ENCODE measurements at regions not wholly inside any gene's neighbourhood (a gene's known extent, or its start where the extent isn't known, plus 50 kb on each side); places are given as distances from the start of the nearest gene placed in this dataset.

DNA sequence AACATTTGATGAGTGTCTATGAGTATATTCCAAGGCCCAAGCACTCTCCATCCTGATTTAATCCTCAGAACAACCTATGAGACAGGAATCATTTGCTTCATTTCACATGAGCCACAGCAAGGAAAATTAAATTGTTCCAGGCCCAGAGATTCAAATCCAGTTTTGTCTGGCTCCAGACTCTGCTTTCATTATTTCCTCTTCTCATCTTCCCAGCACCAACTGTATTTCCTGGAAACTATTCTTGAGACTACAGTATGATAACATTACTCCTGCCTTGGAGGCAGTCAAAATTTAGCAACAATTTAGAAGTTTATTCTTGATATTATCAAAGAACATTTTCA, 194.5 kb downstream of the ZNF608 start:
- no peak overlapping the region for H3K4me3 ChIP-seq
- H3K27me3 ChIP-seq: no peaks in the 10 kb centered on the region
- no peak overlapping the region for H3K27ac ChIP-seq
- no peak for TF ChIP-seq CTCF (IDR thresholded peaks at IDR 0.05)
- TF ChIP-seq POLR2A (IDR thresholded peaks at IDR 0.05): no peak
- intact Hi-C loops (cut with DNase I; ENCODE audit: low total_unique reads): no loop called here
- no peak for DNase-seq
- no peaks in the 10 kb centered on the region for H3K36me3 ChIP-seq
- no peaks in the 10 kb centered on the region for H3K4me1 ChIP-seq
- no peaks in the 10 kb centered on the region for H3K9me3 ChIP-seq

DNA sequence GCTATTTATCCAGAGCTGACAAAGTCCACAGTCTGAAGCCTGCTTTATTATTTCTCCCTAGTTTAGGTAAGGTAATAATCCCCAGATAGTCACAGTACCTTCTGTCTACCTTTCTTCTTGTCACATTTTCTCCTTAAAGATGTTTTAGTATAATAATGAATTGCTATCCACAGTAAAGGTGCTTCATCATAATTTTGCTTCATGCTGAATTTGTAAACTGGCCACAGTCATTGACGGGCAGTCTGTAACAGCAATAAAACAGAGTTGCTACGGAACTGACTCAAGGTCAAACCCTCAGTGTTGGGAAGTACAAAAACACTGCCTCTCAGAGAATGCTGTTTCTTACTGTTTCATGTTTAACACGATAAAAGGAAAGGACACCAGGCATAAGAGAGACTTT, 195.7 kb downstream of the ZNF608 start:
- Histone ChIP-seq H3K4me1 (no peaks in the 10 kb centered on the region), H3K4me3 (no peak overlapping the region), H3K36me3 (no peaks in the 10 kb centered on the region), H3K27me3 (no peaks in the 10 kb centered on the region), H3K27ac (no peak overlapping the region), H3K9me3 (no peaks in the 10 kb centered on the region)
- DNase-seq: no peak
- intact Hi-C loops (cut with DNase I; ENCODE audit: low total_unique reads): no loop called here
- TF ChIP-seq CTCF (IDR thresholded peaks at IDR 0.05): no peak
- no peak for TF ChIP-seq POLR2A (IDR thresholded peaks at IDR 0.05)

- DNase-seq: no peak
- intact Hi-C loops (cut with DNase I; ENCODE audit: low total_unique reads): no loop called here
- no peak for TF ChIP-seq POLR2A (IDR thresholded peaks at IDR 0.05)
- TF ChIP-seq CTCF (IDR thresholded peaks at IDR 0.05): no peak
- no peak overlapping the region for H3K27ac ChIP-seq
- H3K36me3 ChIP-seq: no peaks in the 10 kb centered on the region
- H3K4me1 ChIP-seq: no peaks in the 10 kb centered on the region
- no peaks in the 10 kb centered on the region for H3K9me3 ChIP-seq
- no peaks in the 10 kb centered on the region for H3K27me3 ChIP-seq
- H3K4me3 ChIP-seq: no peak overlapping the region
These were observed 196.5 kb downstream of the ZNF608 start for GRCh38 chr5:124549891-124550436.

DNA sequence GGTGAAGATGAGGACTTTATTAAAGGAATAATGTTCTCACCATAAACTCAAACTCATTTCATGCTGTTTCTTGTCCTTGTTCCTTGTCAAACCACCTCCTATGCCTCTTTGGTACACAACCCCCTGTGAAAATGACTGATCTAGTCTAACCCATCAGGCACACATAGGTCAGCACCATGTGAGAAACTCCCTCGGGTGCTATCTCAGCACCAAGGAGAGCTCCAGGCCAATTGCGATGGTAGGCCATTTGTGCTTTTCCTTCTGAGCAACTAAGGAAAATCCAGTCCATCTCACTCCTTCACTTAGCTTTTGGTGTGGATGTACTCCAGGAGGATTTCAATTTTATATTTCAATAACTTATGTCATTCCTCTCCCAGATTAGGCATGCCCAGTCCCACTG, 199.8 kb downstream of the ZNF608 start:
- no peaks in the 10 kb centered on the region for H3K27me3 ChIP-seq
- H3K27ac ChIP-seq: no peak overlapping the region
- DNase-seq: no peak
- no peaks in the 10 kb centered on the region for H3K36me3 ChIP-seq
- TF ChIP-seq POLR2A (IDR thresholded peaks at IDR 0.05): no peak
- TF ChIP-seq CTCF (IDR thresholded peaks at IDR 0.05): no peak
- no peak overlapping the region for H3K4me3 ChIP-seq
- intact Hi-C loops (cut with DNase I; ENCODE audit: low total_unique reads): no loop called here
- no peaks in the 10 kb centered on the region for H3K4me1 ChIP-seq
- H3K9me3 ChIP-seq: no peaks in the 10 kb centered on the region

GRCh38 chr5:124544366-124545055, 201.9 kb downstream of the ZNF608 start:
- intact Hi-C loops (cut with DNase I; ENCODE audit: low total_unique reads): no loop called here
- DNase-seq: no peak

More at GRCh38 chr5:124544366-124545055, 201.9 kb downstream of the ZNF608 start:
- Histone ChIP-seq H3K9me3 (no peaks in the 10 kb centered on the region), H3K27me3 (no peaks in the 10 kb centered on the region), H3K36me3 (no peaks in the 10 kb centered on the region), H3K27ac (no peak overlapping the region), H3K4me3 (no peak overlapping the region), H3K4me1 (no peaks in the 10 kb centered on the region)
- TF ChIP-seq POLR2A (IDR thresholded peaks at IDR 0.05) (no peak), CTCF (IDR thresholded peaks at IDR 0.05) (no peak)

Measured in uterus (tissue), 3 donors.